Muscle layer of duodenum (tissue), 2 donors: ENCODE measurements at regions not wholly inside any gene's neighbourhood (a gene's known extent, or its start where the extent isn't known, plus 50 kb on each side); places are given as distances from the start of the nearest gene placed in this dataset.

Experiments
- H3K27ac ChIP-seq: one replicate; pipeline ENCODE4 v1.7.0; 2013; ENCODE audit warnings: mild to moderate bottlenecking, low read length
- H3K27me3 ChIP-seq: one replicate; pipeline ENCODE4 v1.7.0; 2013; ENCODE audit warnings: low read depth, mild to moderate bottlenecking, control low read depth, low read length
- H3K36me3 ChIP-seq, 2 donors: one replicate each; pipeline ENCODE4 v1.7.0; 2013; ENCODE audit warnings: low read length in 2 of 2, control low read depth in 1 of 2, mild to moderate bottlenecking in 1 of 2; ENCODE audit not compliant: insufficient read depth in 2 of 2, control insufficient read depth in 1 of 2
- H3K4me1 ChIP-seq, 2 donors: one replicate each; pipeline ENCODE4 v1.7.0; 2013; ENCODE audit warnings: low read length in 2 of 2, mild to moderate bottlenecking in 2 of 2, control low read depth in 1 of 2, moderate library complexity in 1 of 2; ENCODE audit not compliant: insufficient read depth in 2 of 2, control insufficient read depth in 1 of 2
- H3K4me3 ChIP-seq, 2 donors: one replicate each; pipeline ENCODE4 v1.7.0; 2013; ENCODE audit warnings: low read length in 2 of 2, low read depth in 1 of 2, mild to moderate bottlenecking in 1 of 2
- H3K9me3 ChIP-seq, 2 donors: one replicate each; pipeline ENCODE4 v1.7.0; 2013; ENCODE audit warnings: low read length in 2 of 2, control low read depth in 1 of 2, mild to moderate bottlenecking in 1 of 2; ENCODE audit not compliant: control insufficient read depth in 1 of 2
- donor health status: healthy.

DNA sequence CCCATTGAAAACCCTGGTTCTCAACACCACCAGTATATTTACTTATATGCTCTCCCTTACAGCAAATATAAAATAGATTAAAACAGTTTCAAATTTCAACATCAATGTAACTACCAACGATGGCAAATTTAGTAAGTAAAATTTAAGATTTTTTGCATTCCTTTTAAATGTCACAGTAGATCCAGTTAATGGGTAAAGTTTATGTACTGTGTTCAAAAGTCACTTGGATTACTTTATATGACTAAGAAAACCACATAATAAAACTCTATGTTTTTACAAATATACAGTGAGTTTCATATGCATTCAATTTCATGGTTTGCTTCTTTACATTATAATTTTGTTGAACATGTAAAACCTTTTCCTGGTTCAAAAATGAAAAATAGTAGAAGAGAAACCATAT is 364.6 kb downstream of the AASDHPPT start:
- no peak overlapping the region for H3K4me3 ChIP-seq
- H3K9me3 ChIP-seq = no peaks in the 10 kb centered on the region
- H3K27me3 ChIP-seq = no peaks in the 10 kb centered on the region
- peaks cover 0 to 3% of the 10 kb centered on the region in 2 donors for H3K4me1 ChIP-seq
- no peaks in the 10 kb centered on the region for H3K36me3 ChIP-seq
- no peak overlapping the region for H3K27ac ChIP-seq

DNA sequence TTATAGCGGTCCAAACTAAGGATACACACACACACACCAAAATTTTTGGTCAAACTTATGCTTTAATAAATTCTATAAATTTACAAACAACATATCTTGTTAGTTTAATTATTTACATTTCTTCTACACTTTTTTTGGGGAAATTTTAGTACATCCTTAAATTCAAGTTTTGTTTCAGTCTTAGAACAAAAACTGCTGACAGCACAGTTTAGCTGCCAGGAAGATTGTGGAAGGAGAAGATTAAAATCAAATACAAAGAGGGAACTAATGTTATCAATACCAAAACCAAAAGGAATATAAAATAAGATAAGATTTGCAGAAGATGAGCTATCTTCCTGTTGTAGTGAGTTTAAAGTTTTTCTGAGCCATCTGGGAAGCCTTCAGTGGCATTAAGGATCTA is 368.8 kb downstream of the AASDHPPT start:
- Histone ChIP-seq H3K36me3 (no peaks in the 10 kb centered on the region), H3K27ac (no peak overlapping the region), H3K4me1 (peaks cover 0 to 4% of the 10 kb centered on the region in 2 donors), H3K27me3 (no peaks in the 10 kb centered on the region), H3K9me3 (no peaks in the 10 kb centered on the region), H3K4me3 (no peak overlapping the region)

DNA sequence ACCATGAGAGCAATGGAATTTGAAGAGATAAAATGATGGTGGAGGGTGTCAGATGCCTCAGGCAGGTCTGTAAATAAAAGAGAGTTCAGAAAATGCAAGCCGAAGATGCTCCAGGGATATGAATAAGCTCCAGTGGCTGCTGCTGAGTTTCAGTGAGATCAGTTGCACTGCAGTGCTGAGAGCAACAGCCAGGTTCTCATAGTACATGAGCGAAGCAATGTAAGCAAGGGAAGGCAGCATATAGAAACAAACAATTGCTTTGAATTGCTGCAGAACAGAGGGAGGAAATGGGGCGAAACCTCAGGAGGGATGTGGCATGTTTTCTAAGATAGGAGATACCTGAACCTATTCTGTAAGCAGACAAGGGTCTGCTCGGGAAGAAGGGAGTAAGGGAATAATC is 369.5 kb downstream of the AASDHPPT start:
- Histone ChIP-seq H3K27me3 (no peaks in the 10 kb centered on the region), H3K9me3 (no peaks in the 10 kb centered on the region), H3K4me1 (peaks cover 0 to 4% of the 10 kb centered on the region in 2 donors), H3K36me3 (no peaks in the 10 kb centered on the region), H3K4me3 (no peak overlapping the region), H3K27ac (no peak overlapping the region)

DNA sequence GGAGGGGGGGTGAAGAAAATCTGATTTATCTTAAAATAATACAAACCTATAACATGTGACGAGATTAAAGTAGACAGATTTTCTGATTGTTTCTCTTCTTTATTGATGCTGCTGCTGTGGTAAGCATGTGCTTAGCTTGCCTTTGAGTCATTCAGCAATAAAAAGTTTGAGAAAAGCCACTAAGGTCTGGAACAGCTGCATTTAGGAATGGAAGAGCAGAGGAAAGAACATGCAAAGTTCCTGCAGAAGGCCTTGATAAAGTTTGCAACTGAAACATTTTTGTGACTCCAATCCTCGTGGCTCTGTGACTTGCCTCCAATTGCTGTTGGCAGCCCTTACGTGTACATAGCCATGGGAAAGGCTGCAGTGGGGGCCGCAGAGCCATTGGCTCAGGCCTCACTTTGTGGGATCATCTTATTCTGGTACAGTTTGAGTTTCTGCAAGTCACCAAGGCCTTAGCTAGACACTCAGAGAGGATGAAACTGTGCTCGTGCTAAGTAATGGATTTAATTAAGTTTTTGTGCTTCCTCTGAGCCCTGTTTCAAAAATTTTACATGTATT is 370.2 kb downstream of the AASDHPPT start:
- no peak overlapping the region for H3K27ac ChIP-seq
- no peak overlapping the region for H3K4me3 ChIP-seq
- H3K4me1 ChIP-seq = peaks cover 0 to 4% of the 10 kb centered on the region in 2 donors
- peaks cover 0 to 3% of the 10 kb centered on the region in 2 donors for H3K9me3 ChIP-seq
- H3K27me3 ChIP-seq = no peaks in the 10 kb centered on the region
- no peaks in the 10 kb centered on the region for H3K36me3 ChIP-seq

DNA sequence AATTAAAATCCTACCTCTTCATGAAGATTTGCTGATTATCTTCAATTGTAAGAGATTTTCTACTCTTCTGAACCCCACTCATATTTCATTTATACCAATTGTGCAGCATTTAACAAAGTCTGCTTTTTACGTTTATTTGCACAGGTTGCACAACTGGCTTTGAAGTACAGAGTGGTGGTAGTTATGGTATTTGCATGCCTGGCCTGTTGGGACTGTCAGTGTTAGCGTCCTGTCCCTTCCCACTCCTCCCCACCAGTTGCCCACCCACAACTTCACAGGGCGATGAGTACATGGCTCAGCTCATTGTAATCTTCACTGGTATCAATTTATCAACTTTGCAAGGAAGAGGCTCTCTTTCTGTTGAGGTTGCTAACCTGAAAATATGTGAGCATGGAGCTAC is 372.3 kb downstream of the AASDHPPT start:
- peaks cover 0 to 4% of the 10 kb centered on the region in 2 donors for H3K4me1 ChIP-seq
- no peak overlapping the region for H3K4me3 ChIP-seq
- no peaks in the 10 kb centered on the region for H3K36me3 ChIP-seq
- peaks cover 0 to 3% of the 10 kb centered on the region in 2 donors for H3K9me3 ChIP-seq
- no peak overlapping the region for H3K27ac ChIP-seq
- no peaks in the 10 kb centered on the region for H3K27me3 ChIP-seq

DNA sequence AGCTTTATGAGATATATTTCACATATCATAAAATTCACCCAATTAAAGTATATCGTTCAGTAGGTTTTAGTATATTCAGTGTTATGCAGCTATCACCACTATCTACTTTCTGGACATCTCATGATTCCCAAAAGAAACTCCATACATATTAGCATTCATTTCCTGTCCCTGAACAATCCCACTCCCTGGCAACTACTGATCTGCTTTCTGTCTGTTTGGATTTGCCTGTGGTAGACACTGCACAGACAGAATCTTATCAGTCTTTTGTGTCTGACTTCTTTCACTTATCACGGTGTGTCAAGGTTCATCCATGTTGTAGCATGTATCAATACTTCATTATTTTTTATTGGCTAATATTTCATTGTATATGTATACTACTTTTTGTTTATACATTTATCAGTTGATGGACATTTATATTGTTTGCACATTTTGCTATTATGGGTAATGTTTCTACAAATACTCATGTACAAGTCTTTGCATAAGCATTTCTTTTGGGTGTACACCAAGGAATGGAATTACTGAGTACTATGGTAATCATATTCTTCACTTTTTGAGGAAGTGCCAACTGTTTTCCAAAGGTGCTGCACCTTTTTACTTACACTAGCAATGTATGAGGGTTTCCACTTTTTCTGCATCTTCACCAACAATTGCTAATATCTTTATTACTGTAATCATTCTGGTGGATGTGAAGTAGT is 373.9 kb downstream of the AASDHPPT start:
- Histone ChIP-seq H3K4me1 (peaks cover 0 to 4% of the 10 kb centered on the region in 2 donors), H3K9me3 (peaks cover 0 to 3% of the 10 kb centered on the region in 2 donors), H3K27me3 (no peaks in the 10 kb centered on the region), H3K27ac (no peak overlapping the region), H3K4me3 (no peak overlapping the region), H3K36me3 (no peaks in the 10 kb centered on the region)

DNA sequence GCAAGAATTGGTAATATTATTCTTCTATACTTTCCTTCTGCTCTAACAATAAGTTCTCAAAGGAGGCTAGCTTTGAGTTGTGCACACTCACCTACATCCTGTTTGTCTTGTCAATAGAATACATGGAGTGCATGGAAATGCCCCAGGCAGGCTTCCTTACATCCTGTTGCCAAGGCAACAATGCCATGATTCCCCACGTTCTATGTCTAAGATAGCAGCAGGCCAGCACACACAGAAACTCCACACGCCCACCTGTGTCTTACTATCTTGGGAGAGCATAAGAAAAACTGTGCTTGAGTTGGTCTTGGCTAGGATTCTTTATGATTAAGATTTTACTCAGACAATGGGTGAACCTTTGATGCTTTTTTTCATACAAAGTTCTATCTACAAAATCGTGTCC is 379.2 kb downstream of the AASDHPPT start:
- Histone ChIP-seq H3K36me3 (no peaks in the 10 kb centered on the region), H3K27me3 (no peaks in the 10 kb centered on the region), H3K27ac (no peak overlapping the region), H3K9me3 (peaks cover 0 to 3% of the 10 kb centered on the region in 2 donors), H3K4me3 (no peak overlapping the region), H3K4me1 (no peaks in the 10 kb centered on the region)

DNA sequence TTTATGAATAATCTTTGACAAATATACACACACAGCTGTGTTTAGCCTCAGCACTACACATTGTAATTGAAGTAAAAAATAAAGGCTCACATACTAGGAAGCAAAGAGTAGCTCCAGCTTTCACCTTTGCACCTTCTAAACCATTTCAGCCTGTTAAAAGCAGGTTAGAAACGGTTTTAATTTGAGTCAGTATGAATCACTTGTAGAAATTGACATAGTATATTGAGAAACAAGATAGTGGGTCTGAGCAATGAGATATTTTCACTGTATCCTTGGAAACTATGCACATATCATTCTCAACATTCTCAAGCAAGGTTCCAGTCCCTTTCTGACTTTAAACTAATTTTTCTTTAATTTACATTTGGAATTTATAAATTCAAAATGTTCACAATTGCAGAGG is 380.3 kb downstream of the AASDHPPT start:
- Histone ChIP-seq H3K4me1 (no peaks in the 10 kb centered on the region), H3K9me3 (peaks cover 0 to under 1% of the 10 kb centered on the region in 2 donors), H3K36me3 (no peaks in the 10 kb centered on the region), H3K4me3 (no peak overlapping the region), H3K27ac (no peak overlapping the region), H3K27me3 (no peaks in the 10 kb centered on the region)

DNA sequence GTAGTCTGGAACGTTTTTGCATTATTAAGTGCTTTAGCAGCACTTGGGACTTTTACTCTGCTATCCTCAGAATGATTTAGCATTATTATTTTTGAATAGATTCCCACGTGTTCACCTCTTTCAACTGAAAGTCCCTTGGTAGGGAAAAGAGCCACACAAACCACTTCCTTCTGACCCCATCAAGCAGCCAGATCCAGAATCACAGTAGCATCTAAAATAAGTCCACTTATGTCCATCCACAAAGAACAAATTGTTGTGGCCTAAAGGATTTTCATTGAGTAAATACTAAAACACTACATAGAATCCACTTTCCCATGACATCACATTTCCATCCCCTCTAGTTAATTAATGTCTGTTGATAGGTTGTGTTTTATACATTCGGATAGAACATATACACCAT is 381.7 kb downstream of the AASDHPPT start:
- Histone ChIP-seq H3K9me3 (no peaks in the 10 kb centered on the region), H3K36me3 (no peaks in the 10 kb centered on the region)

DNA sequence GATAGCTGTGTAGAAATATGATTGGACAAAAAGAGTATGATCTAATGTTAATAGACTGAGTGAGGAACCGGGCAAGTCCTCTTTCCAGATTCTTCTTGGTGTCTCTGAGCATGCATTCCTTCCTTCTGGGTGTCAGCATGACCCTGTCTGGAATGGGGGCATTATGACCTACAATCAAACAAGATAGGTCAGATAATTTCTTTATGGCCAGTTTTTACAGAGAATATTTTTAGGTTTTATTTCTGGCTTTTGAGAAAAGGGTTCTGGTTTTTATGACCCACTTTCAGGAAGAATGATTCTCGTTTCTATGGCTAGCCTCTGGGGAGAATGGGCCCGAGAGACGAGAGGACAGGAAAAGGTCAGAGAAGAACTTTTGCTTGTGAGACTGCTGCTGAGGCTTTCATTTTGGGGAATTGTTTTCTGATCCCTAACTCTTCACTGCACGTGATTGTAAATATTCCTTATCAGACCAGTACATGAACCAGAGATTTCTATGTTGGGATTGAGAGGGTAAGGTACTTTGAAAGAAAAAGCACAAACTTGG is 383.8 kb downstream of the AASDHPPT start:
- Histone ChIP-seq H3K4me1 (peaks cover 0 to 4% of the 10 kb centered on the region in 2 donors), H3K27ac (no peak overlapping the region), H3K4me3 (no peak overlapping the region), H3K36me3 (no peaks in the 10 kb centered on the region), H3K27me3 (no peaks in the 10 kb centered on the region), H3K9me3 (no peaks in the 10 kb centered on the region)

More for the DNA sequence above, 381.7 kb downstream of the AASDHPPT start:
- Histone ChIP-seq H3K27ac (no peak overlapping the region), H3K4me3 (no peak overlapping the region), H3K4me1 (no peaks in the 10 kb centered on the region), H3K27me3 (no peaks in the 10 kb centered on the region)

DNA sequence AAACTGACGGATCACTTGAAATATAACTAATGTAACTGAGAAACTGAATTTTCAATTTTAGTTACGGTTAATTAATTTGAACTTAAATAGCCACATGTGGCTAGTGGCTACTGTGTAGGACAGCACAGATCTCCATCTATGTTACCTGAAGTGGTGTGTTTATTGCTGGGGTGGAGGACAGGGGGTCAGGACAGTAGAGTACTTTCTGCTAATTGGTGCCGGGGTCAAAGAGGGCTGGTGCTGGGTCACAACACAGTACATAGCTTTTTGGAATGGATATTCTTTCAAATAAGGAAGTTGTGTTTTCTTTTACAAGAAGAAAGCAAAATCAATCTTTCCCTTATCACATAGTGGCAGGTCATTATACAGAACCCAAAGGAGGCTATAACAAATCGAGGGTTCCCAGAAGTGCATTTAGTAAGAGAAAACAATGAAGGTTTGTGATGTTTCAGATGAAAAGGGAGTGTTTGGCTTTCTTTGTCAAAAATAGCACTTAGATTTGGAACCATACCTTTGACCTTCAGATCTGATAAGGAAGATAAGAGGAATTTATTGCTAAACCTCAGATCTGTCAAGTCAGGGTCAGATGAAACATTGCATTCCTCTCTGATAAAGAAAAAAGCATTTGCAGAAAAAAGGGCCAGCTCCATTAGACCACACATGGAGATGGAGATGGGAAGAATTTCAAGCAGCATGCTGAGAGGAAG is 384.5 kb downstream of the AASDHPPT start:
- no peak overlapping the region for H3K27ac ChIP-seq

More for the DNA sequence above, 384.5 kb downstream of the AASDHPPT start:
- Histone ChIP-seq H3K36me3 (no peaks in the 10 kb centered on the region), H3K9me3 (no peaks in the 10 kb centered on the region), H3K27me3 (no peaks in the 10 kb centered on the region), H3K4me3 (no peak overlapping the region), H3K4me1 (peaks cover 0 to 10% of the 10 kb centered on the region in 2 donors)
